ENCODE measurements at regions not wholly inside any gene's neighbourhood (a gene's known extent, or its start where the extent isn't known, plus 50 kb on each side); places are given as distances from the start of the nearest gene placed in this dataset.

DNA sequence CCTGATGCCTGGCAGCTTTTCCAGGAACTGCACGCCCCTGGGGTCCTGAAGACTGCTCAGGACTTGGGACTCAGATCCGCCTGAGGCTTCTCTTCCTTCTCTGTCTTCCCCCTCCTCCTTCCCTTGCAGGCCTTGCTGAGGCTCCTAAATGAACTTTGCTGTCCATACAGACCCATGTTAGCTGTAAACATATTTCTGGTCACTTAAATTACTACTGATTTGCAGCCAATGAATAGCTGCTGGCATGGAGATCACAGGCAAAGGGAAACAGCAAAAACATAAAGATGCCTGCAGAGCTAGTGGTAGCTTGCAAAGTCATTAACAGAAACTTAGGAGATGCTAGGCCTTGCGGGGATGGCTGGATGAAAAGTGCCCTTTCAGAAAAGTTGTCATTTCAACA lies 261.9 kb downstream of the GADD45G start:
- DNase-seq, result no peak

DNA sequence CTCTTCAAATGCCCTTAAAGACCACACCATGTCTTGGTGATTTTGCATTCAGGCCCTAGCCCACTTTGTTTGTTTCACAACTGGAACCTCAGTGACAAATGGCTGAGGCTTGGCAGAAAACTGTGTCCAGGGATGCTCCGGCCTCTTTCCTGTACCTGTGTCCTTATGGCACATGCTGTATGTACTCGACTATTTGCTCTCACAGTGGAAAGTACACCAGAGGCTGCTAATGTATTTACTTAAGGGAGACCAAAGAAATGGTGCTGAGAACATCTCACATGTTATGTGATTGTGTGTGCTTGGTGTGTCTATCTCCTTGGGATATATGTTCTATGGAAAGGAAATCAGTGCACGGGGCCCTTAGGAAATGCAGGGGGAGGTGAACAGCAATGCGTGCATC lies 263.3 kb downstream of the GADD45G start:
- DNase-seq, result no peak

- peak in 1 of 3 donors; percentile 11 for DNase-seq
Measured at GRCh38 chr9:89869793-89870580, 265.2 kb downstream of the GADD45G start.

DNA sequence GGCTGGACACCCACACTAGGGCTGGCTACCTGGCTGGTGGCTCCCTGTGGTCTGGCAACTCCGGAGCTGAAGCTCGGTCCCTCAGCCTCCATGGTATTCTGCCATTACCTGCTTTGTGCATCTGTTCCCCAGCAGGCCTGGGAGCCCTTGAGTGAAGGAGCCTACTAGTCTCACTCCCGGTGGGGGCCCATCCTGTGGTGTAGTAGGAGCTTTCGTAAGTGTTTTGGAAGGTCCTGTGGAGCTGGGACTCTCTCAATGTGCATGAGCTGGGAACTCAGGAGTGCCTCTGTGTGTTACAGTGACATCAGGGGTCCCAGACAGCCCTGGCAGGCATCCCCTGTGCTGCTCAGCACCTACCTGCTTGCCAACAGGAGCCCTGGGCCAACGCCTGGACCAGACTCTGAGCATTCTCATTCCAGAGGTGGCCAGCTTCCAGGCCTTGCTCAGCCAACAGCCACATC lies 267.1 kb downstream of the GADD45G start:
- no peak for DNase-seq

GRCh38 chr9:89872426-89872912 lies 267.7 kb downstream of the GADD45G start:
- no peak for DNase-seq

GRCh38 chr9:89872913-89873707 lies 268.3 kb downstream of the GADD45G start:
- DNase-seq, result peak in 1 of 3 donors; percentile 10

- DNase-seq, result no peak
Measured at GRCh38 chr9:89873801-89874200, 269.0 kb downstream of the GADD45G start.

DNA sequence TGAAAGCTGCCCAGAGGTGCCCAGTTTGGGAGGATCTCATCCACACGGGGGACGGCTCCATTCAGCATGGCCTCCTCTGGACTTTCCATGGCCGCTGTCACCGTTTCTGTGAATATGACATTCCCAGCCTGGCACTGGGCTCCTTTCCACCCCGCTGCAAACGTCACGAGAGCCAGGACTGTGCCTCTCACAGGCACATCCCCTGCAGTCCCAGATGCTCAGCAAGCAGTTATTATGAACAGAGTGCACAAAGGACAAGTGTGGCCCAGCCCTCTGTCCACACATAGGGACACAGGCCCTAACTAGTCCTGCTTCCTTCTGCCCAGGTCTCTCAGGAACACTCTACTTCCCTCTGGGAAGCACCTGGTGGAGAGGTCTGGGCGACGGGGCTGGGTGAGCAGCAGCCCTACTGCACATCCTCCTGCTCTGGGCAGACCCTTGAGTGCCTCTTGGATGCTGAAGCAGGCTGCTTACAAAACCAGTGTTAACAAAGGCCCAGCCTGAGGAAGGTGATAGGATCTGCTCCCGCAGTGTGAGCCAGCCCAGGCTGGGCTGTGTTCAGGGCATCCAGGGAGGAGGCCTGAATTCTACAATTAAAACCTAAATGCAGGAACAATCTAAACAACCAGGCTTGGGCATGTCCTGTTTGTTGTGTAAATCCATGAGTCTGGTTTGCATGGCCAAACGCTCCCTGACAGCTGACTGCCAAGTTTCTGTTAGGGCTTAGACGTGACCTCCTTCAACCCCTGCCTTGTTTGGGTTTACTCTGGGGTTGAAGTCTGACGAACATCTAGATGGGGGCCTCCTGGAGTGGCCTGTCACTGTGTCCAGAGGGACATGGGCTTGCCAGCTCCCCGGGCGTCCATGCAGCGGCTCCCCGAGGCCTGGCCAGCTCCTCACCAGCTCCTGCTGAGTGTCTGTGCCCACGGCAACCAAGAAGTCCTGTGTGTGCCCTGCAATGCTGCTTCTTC lies 269.8 kb downstream of the GADD45G start:
- DNase-seq, result no peak

GRCh38 chr9:89877051-89878002 lies 272.5 kb downstream of the GADD45G start:
- no peak for DNase-seq

DNA sequence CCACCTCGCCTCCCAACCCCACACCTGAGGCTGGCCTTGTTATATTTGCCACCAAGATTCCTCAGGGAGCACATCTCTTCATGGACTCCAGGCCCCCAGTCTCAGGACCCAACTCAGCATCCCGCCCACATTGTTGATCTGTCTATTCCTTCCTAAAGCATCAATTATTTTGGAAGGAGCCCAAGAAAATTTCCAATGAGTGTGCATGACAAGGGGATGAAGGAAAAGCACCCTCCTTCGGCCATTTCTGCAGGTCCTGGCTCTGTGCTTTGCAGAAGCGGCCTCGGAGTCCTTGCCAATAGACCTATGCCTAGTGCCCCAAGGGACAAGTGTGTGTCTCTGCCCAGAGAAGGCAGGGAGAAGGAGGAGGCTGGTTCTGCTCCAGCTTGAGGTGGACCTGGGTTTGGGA lies 273.2 kb downstream of the GADD45G start:
- no peak for DNase-seq

DNA sequence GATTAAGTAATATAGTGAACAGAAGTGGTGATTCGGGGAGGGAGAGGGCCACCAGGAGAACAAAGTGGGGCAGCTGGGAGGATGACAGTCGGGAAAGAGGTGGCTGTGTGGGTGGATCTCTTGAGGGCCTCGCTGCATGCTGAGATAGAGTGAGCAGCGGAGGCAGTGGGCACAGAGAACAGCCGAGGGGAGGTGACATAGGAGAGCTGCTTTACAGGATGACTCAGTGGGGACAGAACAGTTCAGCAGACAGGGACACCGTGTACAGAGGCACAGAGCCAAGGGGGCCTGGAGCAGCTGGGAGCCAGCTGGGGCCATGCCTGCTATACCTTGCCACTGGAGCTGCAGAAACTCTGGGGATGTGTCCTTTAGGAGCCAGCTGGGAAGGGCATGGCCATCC lies 273.9 kb downstream of the GADD45G start:
- DNase-seq, result no peak

GRCh38 chr9:89879276-89879675 lies 274.5 kb downstream of the GADD45G start:
- DNase-seq, result no peak

DNA sequence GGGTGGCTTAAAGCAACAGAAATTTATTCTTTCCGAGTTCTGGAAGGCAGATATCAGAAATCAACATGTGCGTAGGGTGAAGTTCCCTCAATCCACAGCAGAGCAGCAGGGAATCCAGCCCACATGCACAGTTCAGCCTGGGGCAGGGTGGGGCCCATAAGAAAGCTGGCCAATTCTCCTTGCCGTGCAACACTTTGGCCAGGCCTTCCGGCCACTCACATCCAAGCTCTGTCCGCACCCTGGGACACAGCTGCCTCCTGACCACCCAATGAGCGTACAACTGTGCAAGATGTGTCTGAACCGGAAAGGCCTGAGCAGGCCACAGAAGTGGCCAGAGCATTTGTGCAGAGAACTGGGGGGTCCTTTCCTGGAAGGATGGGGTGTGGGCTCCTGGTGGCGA lies 274.9 kb downstream of the GADD45G start:
- DNase-seq, result no peak

- no peak for DNase-seq
Measured at GRCh38 chr9:89880161-89880560, 275.3 kb downstream of the GADD45G start.

DNA sequence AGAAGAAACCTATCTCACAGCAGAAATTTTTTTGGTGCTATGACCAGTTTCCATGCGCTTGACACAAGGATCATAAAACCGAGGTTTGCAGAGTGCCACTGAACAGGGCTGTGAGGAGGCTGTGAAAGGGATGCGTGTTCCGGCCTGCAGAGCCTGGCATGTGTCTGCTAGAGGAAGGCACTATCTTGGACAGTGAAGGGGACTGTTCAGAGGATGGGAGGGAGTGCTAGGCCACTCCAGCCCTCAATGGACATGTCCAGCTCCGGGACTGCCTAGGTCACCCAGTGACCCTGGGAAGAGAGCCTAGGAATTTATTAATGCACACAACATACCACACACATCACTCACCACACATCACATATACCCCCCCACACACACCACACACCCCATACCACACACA lies 275.9 kb downstream of the GADD45G start:
- DNase-seq, result no peak

- DNase-seq, result no peak
Measured at GRCh38 chr9:89881431-89881830, 276.6 kb downstream of the GADD45G start.

DNA sequence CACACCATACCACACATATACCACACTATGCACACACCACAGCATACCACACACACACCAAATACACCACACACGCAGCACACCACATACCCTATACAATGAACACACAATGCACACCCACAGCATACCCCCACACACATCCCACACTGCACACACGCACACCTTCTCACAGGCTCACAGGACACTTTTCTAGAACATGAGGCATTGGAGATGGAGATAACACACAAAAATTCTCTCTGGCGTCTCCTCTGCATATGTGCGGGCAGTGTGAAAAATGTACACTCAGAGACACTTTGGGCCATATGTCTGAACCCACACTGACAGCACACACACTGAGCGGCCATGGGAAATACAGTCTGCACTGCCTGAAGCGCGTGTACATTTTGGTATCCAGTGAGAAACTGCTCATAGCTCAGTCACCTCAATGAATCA lies 278.1 kb downstream of the GADD45G start:
- DNase-seq, result no peak

- peak; percentile 15 to 40 (median 24) for DNase-seq
Measured at GRCh38 chr9:89883401-89884341, 278.9 kb downstream of the GADD45G start.

DNA sequence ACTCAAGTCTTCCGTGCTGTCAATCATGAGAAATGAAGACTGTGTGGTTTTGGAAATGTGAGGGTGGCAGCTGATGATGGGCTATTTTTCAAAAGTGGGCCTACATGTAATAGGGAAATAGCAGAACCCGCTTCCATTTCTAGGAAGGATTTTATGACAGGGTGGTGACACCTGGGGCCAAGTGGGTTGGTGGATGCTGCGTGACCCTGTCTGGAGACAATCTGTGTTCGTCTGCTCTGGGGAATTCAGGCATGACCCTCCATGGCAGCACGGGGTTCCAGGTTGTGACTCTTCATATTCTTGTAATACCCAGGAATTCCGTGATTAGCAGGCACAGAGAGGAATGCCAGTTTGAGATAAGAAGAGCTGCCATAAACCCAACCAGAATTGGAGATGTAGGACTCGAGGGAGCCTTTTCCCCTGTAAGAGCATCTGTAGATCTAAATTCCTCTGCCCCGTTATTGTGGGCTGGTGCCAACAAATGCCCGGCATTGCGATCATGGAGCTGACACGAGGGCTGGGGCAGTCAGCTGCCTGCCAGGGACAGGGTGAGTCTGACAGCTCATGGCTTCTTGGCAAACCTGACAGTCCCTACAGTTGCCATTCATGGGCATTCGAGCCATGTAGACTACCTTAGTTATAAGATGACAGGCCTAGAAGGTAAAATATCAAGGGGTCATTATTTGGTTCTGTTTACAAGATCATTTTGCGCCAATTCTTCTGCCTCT lies 279.7 kb downstream of the GADD45G start:
- DNase-seq, result no peak

- DNase-seq, result no peak
Measured at GRCh38 chr9:89885156-89885555, 280.3 kb downstream of the GADD45G start.
